ENCODE measurements at regions not wholly inside any gene's neighbourhood (a gene's known extent, or its start where the extent isn't known, plus 50 kb on each side); places are given as distances from the start of the nearest gene placed in this dataset.

DNA sequence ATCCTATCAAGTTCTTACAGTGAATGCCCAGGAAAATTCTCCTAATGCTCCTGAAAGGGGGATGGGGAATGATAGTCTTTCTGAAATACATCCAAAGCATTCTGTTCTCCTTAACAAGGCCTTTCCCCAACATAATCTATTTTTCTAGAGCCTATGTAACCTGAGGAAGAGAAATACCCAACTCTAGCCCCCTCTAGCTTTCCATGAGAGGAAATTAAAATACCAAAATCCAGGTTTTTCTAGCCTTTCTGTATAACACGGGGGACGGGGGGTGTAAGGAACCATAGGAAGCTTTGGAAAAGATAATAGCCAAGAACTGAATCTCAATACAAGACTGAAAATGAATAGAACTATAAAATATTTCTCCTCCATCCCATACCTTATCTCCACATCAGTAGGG, 815.9 kb downstream of the SLITRK6 start:
- Histone ChIP-seq H3K27me3 (ENCODE audit: insufficient read depth, low read length) (no peaks in the 10 kb centered on the region), H3K4me3 (ENCODE audit: low read length) (no peak overlapping the region), H3K36me3 (ENCODE audit: insufficient read depth, low read length) (no peaks in the 10 kb centered on the region), H3K9me3 (ENCODE audit: low read length) (no peaks in the 10 kb centered on the region), H2AFZ (ENCODE audit: low read depth, low read length) (no peak overlapping the region), H3K4me1 (ENCODE audit: insufficient read depth, low read length) (no peaks in the 10 kb centered on the region)

DNA sequence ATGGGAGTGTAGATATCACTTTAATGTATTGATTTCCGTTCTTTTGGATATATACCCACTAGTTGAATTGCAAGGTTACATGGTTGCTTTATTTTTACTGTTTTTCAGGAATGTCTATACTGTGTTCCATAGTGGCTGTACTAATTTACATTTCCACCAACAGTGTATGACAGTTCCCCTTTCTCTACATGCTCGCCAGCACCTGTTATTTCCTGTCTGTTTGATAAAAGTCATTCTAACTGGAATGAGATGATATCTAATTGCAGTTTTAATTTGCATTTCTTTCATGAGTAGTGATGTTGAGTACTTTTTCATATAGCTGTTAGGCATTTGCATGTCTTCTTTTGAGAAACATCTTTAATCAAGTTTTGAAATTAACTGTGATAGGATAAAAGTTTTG, 818.6 kb downstream of the SLITRK6 start:
- Histone ChIP-seq H3K4me3 (ENCODE audit: low read length) (no peak overlapping the region), H2AFZ (ENCODE audit: low read depth, low read length) (no peak overlapping the region), H3K36me3 (ENCODE audit: insufficient read depth, low read length) (no peaks in the 10 kb centered on the region), H3K27me3 (ENCODE audit: insufficient read depth, low read length) (no peaks in the 10 kb centered on the region), H3K4me1 (ENCODE audit: insufficient read depth, low read length) (no peaks in the 10 kb centered on the region), H3K9me3 (ENCODE audit: low read length) (no peaks in the 10 kb centered on the region)

DNA sequence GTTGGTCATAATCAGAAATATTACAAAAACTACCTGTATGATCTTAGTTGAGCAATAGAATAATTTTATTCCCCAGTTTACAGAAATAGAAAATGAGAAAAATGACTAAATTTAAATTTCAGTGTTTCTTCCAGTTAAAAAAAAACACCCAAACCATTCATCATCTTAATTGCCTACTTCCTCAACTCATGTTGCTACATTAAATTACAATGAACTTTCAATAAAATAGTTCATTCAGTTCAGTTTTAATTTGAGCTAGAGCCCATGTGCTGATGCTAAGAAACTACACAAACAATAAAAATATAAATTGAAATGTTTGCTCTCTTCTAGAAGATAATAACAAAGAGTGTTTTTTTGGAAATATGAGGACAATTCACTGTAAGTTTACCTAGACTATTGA, 820.4 kb downstream of the SLITRK6 start:
- Histone ChIP-seq H3K27me3 (ENCODE audit: insufficient read depth, low read length) (no peaks in the 10 kb centered on the region), H3K9me3 (ENCODE audit: low read length) (no peaks in the 10 kb centered on the region), H3K4me3 (ENCODE audit: low read length) (no peak overlapping the region), H2AFZ (ENCODE audit: low read depth, low read length) (no peak overlapping the region), H3K4me1 (ENCODE audit: insufficient read depth, low read length) (no peaks in the 10 kb centered on the region), H3K36me3 (ENCODE audit: insufficient read depth, low read length) (no peaks in the 10 kb centered on the region)

DNA sequence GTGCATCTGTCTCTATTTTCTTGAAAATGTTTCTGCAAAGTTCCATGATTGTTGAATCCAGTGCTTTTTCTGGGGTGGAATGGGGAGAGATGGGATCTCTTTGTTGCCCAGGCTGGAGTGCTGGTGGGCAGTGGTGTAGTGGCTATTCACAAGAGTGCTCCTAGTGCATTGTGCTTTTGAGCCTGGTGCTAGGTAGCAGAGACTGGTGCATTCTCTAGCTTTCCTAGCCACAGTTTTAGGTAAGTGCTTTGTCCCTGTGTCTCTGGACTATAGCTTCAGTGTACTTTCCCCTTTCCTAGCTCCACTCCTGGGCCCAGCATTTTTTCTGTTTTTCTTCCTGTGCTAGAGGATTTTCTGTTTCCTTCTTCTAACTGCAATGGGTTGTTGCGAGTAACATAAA, 825.6 kb downstream of the SLITRK6 start:
- Histone ChIP-seq H2AFZ (ENCODE audit: low read depth, low read length) (peak overlapping the region; percentile 59), H3K4me3 (ENCODE audit: low read length) (no peak overlapping the region), H3K27me3 (ENCODE audit: insufficient read depth, low read length) (no peaks in the 10 kb centered on the region), H3K9me3 (ENCODE audit: low read length) (no peaks in the 10 kb centered on the region), H3K36me3 (ENCODE audit: insufficient read depth, low read length) (no peaks in the 10 kb centered on the region), H3K4me1 (ENCODE audit: insufficient read depth, low read length) (no peaks in the 10 kb centered on the region)

DNA sequence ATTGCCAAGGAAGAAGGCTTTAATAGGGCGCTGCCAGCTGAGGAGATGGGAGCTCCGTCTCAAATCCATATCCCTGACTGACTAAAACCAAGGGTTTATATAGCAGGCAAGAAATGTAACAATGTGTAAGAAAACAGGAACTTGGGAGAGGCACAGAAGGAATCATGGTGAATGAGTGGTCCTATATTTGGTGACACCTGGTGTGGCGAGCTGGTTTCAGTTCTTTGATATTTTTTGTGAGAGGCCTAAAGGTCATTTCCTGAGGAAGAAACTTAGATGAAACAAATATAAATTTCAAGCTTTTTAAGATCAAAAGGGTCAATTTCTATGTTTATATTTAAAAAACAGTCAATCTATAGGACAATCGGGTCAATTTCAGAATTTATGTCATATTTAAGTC, 826.3 kb downstream of the SLITRK6 start:
- H3K27me3 ChIP-seq (ENCODE audit: insufficient read depth, low read length): no peaks in the 10 kb centered on the region
- H3K9me3 ChIP-seq (ENCODE audit: low read length): no peaks in the 10 kb centered on the region
- H3K4me1 ChIP-seq (ENCODE audit: insufficient read depth, low read length): no peaks in the 10 kb centered on the region
- H2AFZ ChIP-seq (ENCODE audit: low read depth, low read length): no peak overlapping the region
- H3K36me3 ChIP-seq (ENCODE audit: insufficient read depth, low read length): no peaks in the 10 kb centered on the region
- H3K4me3 ChIP-seq (ENCODE audit: low read length): no peak overlapping the region

DNA sequence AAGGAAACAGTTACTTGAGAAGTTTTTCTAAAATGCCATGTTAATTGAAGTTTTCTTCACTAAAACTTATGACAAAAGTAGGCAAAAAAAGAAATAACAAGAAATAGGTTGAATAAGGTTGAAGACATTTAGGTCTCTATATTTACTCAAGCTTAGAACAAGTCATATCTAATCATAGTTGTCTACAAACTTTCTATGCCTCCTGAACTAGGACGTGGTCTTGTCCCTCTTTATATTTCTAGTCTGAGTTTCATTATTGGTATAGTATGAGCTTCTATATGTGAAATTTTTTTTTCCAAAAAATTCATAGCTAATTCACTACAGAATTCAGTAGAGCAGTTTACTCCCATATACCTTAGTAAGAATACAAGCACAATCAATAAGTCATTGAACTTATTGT, 836.4 kb downstream of the SLITRK6 start:
- no peaks in the 10 kb centered on the region for H3K36me3 ChIP-seq (ENCODE audit: insufficient read depth, low read length)
- no peak overlapping the region for H3K4me3 ChIP-seq (ENCODE audit: low read length)
- no peaks in the 10 kb centered on the region for H3K27me3 ChIP-seq (ENCODE audit: insufficient read depth, low read length)
- no peaks in the 10 kb centered on the region for H3K9me3 ChIP-seq (ENCODE audit: low read length)
- H3K4me1 ChIP-seq (ENCODE audit: insufficient read depth, low read length): no peaks in the 10 kb centered on the region
- H2AFZ ChIP-seq (ENCODE audit: low read depth, low read length): no peak overlapping the region

DNA sequence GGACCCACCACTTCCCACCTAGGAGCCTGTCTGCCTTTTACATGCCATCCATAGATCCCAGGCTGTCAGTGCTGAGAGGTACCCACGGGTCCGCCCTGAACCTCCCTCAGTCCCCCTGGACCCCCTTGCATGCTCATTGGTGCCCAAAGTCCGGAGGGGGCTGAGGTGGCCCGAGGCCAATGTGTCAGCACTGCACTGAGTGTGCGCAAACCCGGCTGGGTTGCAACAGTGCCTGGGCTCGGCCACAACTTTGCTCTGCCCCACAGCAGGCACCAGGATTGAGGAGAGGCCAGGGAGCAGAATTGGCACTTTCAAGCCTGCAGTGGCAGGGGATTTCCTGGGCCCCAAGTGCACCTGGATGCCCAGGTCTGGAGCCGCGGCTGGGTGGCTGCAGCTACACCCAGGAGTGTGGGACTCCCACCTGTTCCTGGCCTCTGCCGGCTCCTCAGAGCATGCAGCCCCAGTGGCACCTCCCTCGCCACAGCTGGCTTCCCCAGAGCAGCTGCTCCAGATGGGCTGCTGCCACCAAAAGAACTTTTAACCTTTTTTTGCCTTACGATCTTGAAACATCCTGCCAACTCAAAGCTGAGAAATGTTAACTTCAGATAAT, 837.0 kb downstream of the SLITRK6 start:
- Histone ChIP-seq H3K9me3 (ENCODE audit: low read length) (no peaks in the 10 kb centered on the region), H3K36me3 (ENCODE audit: insufficient read depth, low read length) (no peaks in the 10 kb centered on the region), H2AFZ (ENCODE audit: low read depth, low read length) (no peak overlapping the region), H3K4me3 (ENCODE audit: low read length) (no peak overlapping the region), H3K4me1 (ENCODE audit: insufficient read depth, low read length) (no peaks in the 10 kb centered on the region), H3K27me3 (ENCODE audit: insufficient read depth, low read length) (no peaks in the 10 kb centered on the region)

DNA sequence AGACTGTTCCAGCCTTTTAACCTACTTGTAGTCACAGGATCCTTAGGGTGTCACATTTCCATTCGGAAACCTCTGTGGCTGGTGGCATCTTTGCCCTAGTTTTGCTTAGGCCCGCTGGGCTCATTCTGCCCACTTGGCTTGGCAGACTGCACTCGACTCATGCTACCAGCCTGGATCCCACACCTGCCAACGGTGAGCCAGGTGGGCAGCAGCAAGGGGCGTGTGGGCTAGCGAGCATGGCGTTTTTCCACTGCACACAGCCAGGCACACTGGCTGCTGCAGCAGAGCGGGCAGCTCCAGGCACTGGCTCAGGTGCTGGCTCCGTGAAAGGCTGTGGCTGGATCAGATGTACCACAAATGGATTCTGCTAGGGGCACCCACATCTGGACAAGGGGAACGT, 838.2 kb downstream of the SLITRK6 start:
- H3K27me3 ChIP-seq (ENCODE audit: insufficient read depth, low read length): no peaks in the 10 kb centered on the region
- no peak overlapping the region for H2AFZ ChIP-seq (ENCODE audit: low read depth, low read length)
- H3K4me1 ChIP-seq (ENCODE audit: insufficient read depth, low read length): no peaks in the 10 kb centered on the region
- H3K4me3 ChIP-seq (ENCODE audit: low read length): no peak overlapping the region
- H3K36me3 ChIP-seq (ENCODE audit: insufficient read depth, low read length): no peaks in the 10 kb centered on the region
- no peaks in the 10 kb centered on the region for H3K9me3 ChIP-seq (ENCODE audit: low read length)

DNA sequence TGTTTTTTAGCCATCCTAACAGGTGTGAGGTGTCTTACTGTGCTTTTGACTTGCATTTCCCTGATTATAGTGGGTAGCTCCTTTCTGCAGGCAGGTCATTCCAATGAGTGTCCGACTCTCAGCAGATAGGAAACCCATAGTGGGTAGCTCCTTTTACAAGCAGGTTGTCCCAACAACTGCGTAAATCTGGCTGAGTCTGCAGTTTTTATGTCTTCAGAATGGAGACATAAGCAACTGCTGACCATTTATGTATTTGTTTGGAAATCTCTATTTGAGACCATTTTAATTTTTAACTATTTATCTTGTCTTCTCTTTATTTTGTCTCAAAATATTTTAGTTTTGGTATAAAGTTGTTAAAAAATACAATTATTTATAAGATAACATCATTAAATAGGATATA, 839.4 kb downstream of the SLITRK6 start:
- Histone ChIP-seq H3K27me3 (ENCODE audit: insufficient read depth, low read length) (no peaks in the 10 kb centered on the region), H2AFZ (ENCODE audit: low read depth, low read length) (no peak overlapping the region), H3K9me3 (ENCODE audit: low read length) (no peaks in the 10 kb centered on the region), H3K36me3 (ENCODE audit: insufficient read depth, low read length) (no peaks in the 10 kb centered on the region), H3K4me3 (ENCODE audit: low read length) (no peak overlapping the region), H3K4me1 (ENCODE audit: insufficient read depth, low read length) (no peaks in the 10 kb centered on the region)

DNA sequence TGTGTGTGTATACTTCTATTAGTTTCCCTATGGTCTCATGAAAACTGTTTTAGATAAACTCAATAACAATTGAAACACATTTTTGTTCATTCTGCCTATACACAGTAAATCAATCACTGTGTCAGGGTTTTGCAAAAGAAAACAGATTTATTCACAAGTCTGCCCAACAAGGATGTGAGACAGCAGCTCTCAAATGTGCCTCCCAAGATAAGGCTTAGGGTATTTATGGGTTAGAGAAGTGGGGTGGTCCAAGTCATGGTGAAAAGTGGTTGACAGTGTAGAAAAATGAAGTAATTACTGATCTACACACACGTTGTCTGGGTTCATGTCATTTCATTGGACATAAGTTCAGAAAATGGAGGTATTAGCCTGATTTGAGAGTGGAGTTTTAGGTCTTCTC, 844.6 kb downstream of the SLITRK6 start:
- Histone ChIP-seq H2AFZ (ENCODE audit: low read depth, low read length) (no peak overlapping the region), H3K4me3 (ENCODE audit: low read length) (no peak overlapping the region), H3K9me3 (ENCODE audit: low read length) (no peaks in the 10 kb centered on the region), H3K36me3 (ENCODE audit: insufficient read depth, low read length) (no peaks in the 10 kb centered on the region), H3K27me3 (ENCODE audit: insufficient read depth, low read length) (no peaks in the 10 kb centered on the region), H3K4me1 (ENCODE audit: insufficient read depth, low read length) (no peaks in the 10 kb centered on the region)

DNA sequence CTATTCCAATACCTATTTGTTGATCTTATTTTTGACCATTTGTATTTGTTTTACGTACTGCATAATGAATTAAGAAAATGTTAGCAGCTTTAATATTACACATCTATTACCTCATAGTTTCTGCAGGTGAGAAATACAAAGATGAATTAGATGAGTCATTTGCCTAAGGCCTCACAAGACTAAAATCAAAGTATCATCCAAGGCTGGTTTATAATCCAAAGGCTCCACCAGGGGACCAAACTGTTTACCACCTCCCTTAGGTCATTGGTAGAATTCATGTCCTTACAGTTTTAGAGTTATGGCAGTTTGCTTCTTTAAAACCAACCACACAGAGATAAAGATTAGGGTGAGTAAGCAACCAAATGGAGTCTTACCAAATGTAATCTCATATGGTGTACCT, 848.1 kb downstream of the SLITRK6 start:
- no peaks in the 10 kb centered on the region for H3K4me1 ChIP-seq (ENCODE audit: insufficient read depth, low read length)
- no peak overlapping the region for H2AFZ ChIP-seq (ENCODE audit: low read depth, low read length)
- no peaks in the 10 kb centered on the region for H3K27me3 ChIP-seq (ENCODE audit: insufficient read depth, low read length)
- H3K4me3 ChIP-seq (ENCODE audit: low read length): no peak overlapping the region
- no peaks in the 10 kb centered on the region for H3K36me3 ChIP-seq (ENCODE audit: insufficient read depth, low read length)
- no peaks in the 10 kb centered on the region for H3K9me3 ChIP-seq (ENCODE audit: low read length)

DNA sequence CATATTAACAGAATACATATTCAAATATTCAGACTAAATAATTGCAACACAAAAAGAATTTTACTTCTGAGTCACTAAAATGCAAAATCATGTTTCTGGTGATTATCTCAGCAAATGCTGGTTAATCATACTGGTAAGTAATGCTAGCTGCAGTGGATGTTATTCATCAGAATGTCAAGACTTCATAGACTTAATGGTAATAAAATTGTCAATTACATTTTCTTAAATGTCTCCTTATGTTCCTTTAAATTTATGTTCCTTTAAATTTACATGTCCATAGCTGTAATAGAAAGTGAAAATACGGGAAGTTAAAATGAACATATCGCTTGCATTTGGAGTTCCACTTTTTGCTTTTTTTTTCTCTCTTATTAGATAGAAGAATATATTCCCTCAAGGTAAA, 853.0 kb downstream of the SLITRK6 start:
- H3K36me3 ChIP-seq (ENCODE audit: insufficient read depth, low read length): no peaks in the 10 kb centered on the region
- no peak overlapping the region for H3K4me3 ChIP-seq (ENCODE audit: low read length)
- no peaks in the 10 kb centered on the region for H3K9me3 ChIP-seq (ENCODE audit: low read length)
- H3K4me1 ChIP-seq (ENCODE audit: insufficient read depth, low read length): peaks cover 3% of the 10 kb centered on the region
- H2AFZ ChIP-seq (ENCODE audit: low read depth, low read length): no peak overlapping the region
- no peaks in the 10 kb centered on the region for H3K27me3 ChIP-seq (ENCODE audit: insufficient read depth, low read length)

DNA sequence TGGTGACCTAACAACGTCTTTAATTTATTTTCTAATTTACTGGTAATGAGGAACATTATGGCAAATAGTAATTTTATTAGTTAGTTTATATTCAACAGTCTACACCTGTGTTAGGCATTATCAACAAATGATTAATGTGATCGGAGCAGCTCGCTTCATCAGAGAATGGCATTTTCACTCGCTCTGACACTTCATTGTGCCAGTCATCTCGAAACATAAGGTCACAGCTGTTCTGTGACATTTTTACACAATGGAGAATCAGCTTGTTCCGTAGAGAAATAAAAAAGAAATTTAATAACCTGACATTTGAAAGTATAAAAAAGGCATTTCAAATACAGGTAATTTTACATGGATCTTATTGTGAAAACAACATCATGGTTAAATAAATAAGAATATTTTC, 858.4 kb downstream of the SLITRK6 start:
- H3K9me3 ChIP-seq (ENCODE audit: low read length): no peaks in the 10 kb centered on the region
- H3K36me3 ChIP-seq (ENCODE audit: insufficient read depth, low read length): no peaks in the 10 kb centered on the region
- H3K27me3 ChIP-seq (ENCODE audit: insufficient read depth, low read length): no peaks in the 10 kb centered on the region
- peaks cover 3% of the 10 kb centered on the region for H3K4me1 ChIP-seq (ENCODE audit: insufficient read depth, low read length)
- H3K4me3 ChIP-seq (ENCODE audit: low read length): no peak overlapping the region
- no peak overlapping the region for H2AFZ ChIP-seq (ENCODE audit: low read depth, low read length)

DNA sequence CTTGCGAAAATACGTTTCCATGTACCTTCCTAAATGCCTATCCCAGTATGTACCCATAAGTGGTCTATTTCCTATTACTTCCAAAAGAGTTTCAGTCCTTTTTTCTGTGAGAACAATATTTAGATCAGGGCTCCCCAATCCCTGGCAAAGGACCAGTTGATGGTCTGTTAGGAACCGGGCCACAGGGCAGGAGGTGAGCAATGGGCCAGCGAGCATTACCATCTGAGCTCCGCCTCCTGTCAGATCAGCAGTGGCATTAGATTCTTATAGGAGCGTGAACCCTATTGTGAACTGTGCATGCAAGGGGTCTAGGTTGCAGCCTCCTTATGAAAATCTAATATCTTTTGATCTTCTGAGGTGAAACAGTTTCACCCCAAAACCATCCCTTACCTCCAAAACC, 859.1 kb downstream of the SLITRK6 start:
- Histone ChIP-seq H3K4me3 (ENCODE audit: low read length) (no peak overlapping the region), H3K36me3 (ENCODE audit: insufficient read depth, low read length) (no peaks in the 10 kb centered on the region), H3K4me1 (ENCODE audit: insufficient read depth, low read length) (peaks cover 3% of the 10 kb centered on the region), H2AFZ (ENCODE audit: low read depth, low read length) (no peak overlapping the region), H3K9me3 (ENCODE audit: low read length) (no peaks in the 10 kb centered on the region), H3K27me3 (ENCODE audit: insufficient read depth, low read length) (no peaks in the 10 kb centered on the region)

Measured in neuron (in vitro differentiated cells).